Nephron progenitor cell (in vitro differentiated cells): ENCODE measurements at regions not wholly inside any gene's neighbourhood (a gene's known extent, or its start where the extent isn't known, plus 50 kb on each side); places are given as distances from the start of the nearest gene placed in this dataset.
A peak's percentile ranks its signal among the peaks of the same experiment; 100 is the strongest.

Experiments used
- DNase-seq: peaks from one replicate; pipeline ENCODE4 v3.0.0; 2021
- H3K27ac Mint-ChIP-seq: 2 replicates; pipeline ENCODE4 v1.8.0; 2021; ENCODE audit warnings: mild to moderate bottlenecking, moderate library complexity, mixed read lengths
- H3K27me3 Mint-ChIP-seq: 2 replicates; pipeline ENCODE4 v1.8.0; 2021; ENCODE audit warnings: mild to moderate bottlenecking, low read depth, mixed read lengths; ENCODE audit not compliant: poor library complexity
- H3K36me3 Mint-ChIP-seq: 2 replicates; pipeline ENCODE4 v1.8.0; 2021; ENCODE audit warnings: low read depth, mixed read lengths
- H3K4me1 Mint-ChIP-seq: 2 replicates; pipeline ENCODE4 v1.8.0; 2021; ENCODE audit warnings: mixed read lengths
- H3K4me3 Mint-ChIP-seq: 2 replicates; pipeline ENCODE4 v1.8.0; 2021; ENCODE audit warnings: mild to moderate bottlenecking, moderate library complexity, mixed read lengths
- H3K9me3 Mint-ChIP-seq: 2 replicates; pipeline ENCODE4 v1.8.0; 2021; ENCODE audit warnings: mild to moderate bottlenecking, moderate library complexity, mixed read lengths
- CTCF ChIP-seq: fragments of 200-600 bp; sonication (generic); IDR thresholded peaks from 2 replicates; pipeline ENCODE4 v1.5.0; 2021; ENCODE audit warnings: antibody characterized with exemption

- Mint-ChIP-seq H3K27me3 (peaks cover 13% of the 10 kb centered on the region), H3K4me3 (peak overlapping the region; percentile 1)
Observed at GRCh38 chr6:166855416-166855815, 100.9 kb downstream of the RNASET2 start.

GRCh38 chr6:166853371-166854325 lies 102.7 kb downstream of the RNASET2 start:
- H3K4me3 Mint-ChIP-seq = no peak overlapping the region
- peaks cover 5% of the 10 kb centered on the region for H3K36me3 Mint-ChIP-seq
- peaks cover 6% of the 10 kb centered on the region for H3K4me1 Mint-ChIP-seq
- no peak for TF ChIP-seq CTCF
- DNase-seq = no peak
- H3K9me3 Mint-ChIP-seq = no peaks in the 10 kb centered on the region
- H3K27me3 Mint-ChIP-seq = peaks cover 9% of the 10 kb centered on the region
- no peak overlapping the region for H3K27ac Mint-ChIP-seq

More at GRCh38 chr6:166855416-166855815, 100.9 kb downstream of the RNASET2 start:
- Mint-ChIP-seq H3K36me3 (no peaks in the 10 kb centered on the region), H3K27ac (no peak overlapping the region), H3K4me1 (peaks cover 2% of the 10 kb centered on the region), H3K9me3 (peaks cover under 1% of the 10 kb centered on the region)
- TF ChIP-seq CTCF = no peak
- no peak for DNase-seq

GRCh38 chr6:166852451-166852975 lies 103.8 kb downstream of the RNASET2 start:
- H3K4me3 Mint-ChIP-seq = no peak overlapping the region
- H3K4me1 Mint-ChIP-seq = peaks cover 6% of the 10 kb centered on the region
- H3K27ac Mint-ChIP-seq = no peak overlapping the region
- peaks cover 5% of the 10 kb centered on the region for H3K36me3 Mint-ChIP-seq
- H3K27me3 Mint-ChIP-seq = peaks cover 4% of the 10 kb centered on the region
- TF ChIP-seq CTCF = no peak
- no peak for DNase-seq
- peaks cover 4% of the 10 kb centered on the region for H3K9me3 Mint-ChIP-seq

- Mint-ChIP-seq H3K27me3 (peaks cover 4% of the 10 kb centered on the region), H3K4me1 (peaks cover 6% of the 10 kb centered on the region), H3K36me3 (peaks cover 5% of the 10 kb centered on the region), H3K4me3 (no peak overlapping the region), H3K9me3 (peaks cover 10% of the 10 kb centered on the region), H3K27ac (no peak overlapping the region)
- no peak for DNase-seq
- no peak for TF ChIP-seq CTCF
Observed at GRCh38 chr6:166851911-166852310, 104.4 kb downstream of the RNASET2 start.

GRCh38 chr6:166851426-166851825 lies 104.9 kb downstream of the RNASET2 start:
- Mint-ChIP-seq H3K27ac (peak overlapping the region; percentile 35), H3K4me3 (no peak overlapping the region), H3K27me3 (peaks cover 4% of the 10 kb centered on the region), H3K9me3 (peaks cover 11% of the 10 kb centered on the region), H3K4me1 (peaks cover 6% of the 10 kb centered on the region), H3K36me3 (peaks cover 5% of the 10 kb centered on the region)
- TF ChIP-seq CTCF = no peak
- no peak for DNase-seq
